NCI-H1092 (cell line): ENCODE measurements at regions not wholly inside any gene's neighbourhood (a gene's known extent, or its start where the extent isn't known, plus 50 kb on each side); places are given as distances from the start of the nearest gene placed in this dataset.

Experiments
- DNase-seq: peaks from one replicate; lab custom pipeline; 2025; lab: John Stamatoyannopoulos, UW

GRCh38 chr9:7394002-7394774 is 405.4 kb downstream of the DMAC1 start:
- DNase-seq = no peak

GRCh38 chr9:7392148-7392547 is 407.4 kb downstream of the DMAC1 start:
- no peak for DNase-seq

- DNase-seq = no peak
Observed at GRCh38 chr9:7388755-7389154, 410.8 kb downstream of the DMAC1 start.

GRCh38 chr9:7387840-7388239 is 411.7 kb downstream of the DMAC1 start:
- no peak for DNase-seq

GRCh38 chr9:7382304-7382703 is 417.3 kb downstream of the DMAC1 start:
- DNase-seq = no peak

GRCh38 chr9:7377489-7377888 is 422.1 kb downstream of the DMAC1 start:
- DNase-seq = no peak

- no peak for DNase-seq
Observed at GRCh38 chr9:7376833-7377232, 422.7 kb downstream of the DMAC1 start.

GRCh38 chr9:7376213-7376612 is 423.4 kb downstream of the DMAC1 start:
- no peak for DNase-seq

GRCh38 chr9:7375013-7375511 is 424.5 kb downstream of the DMAC1 start:
- DNase-seq = peak; percentile 82

- DNase-seq = no peak
Observed at GRCh38 chr9:7370988-7371387, 428.6 kb downstream of the DMAC1 start.

GRCh38 chr9:7370381-7370780 is 429.2 kb downstream of the DMAC1 start:
- no peak for DNase-seq

- DNase-seq = no peak
Observed at GRCh38 chr9:7369384-7369821, 430.2 kb downstream of the DMAC1 start.

- DNase-seq = no peak
Observed at GRCh38 chr9:7368410-7369292, 430.9 kb downstream of the DMAC1 start.

GRCh38 chr9:7367726-7368125 is 431.9 kb downstream of the DMAC1 start:
- no peak for DNase-seq

- DNase-seq = no peak
Observed at GRCh38 chr9:7366121-7366520, 433.5 kb downstream of the DMAC1 start.

GRCh38 chr9:7363777-7364477 is 435.7 kb downstream of the DMAC1 start:
- DNase-seq = no peak

- DNase-seq = no peak
Observed at GRCh38 chr9:7360513-7360912, 439.1 kb downstream of the DMAC1 start.

- DNase-seq = no peak
Observed at GRCh38 chr9:7358876-7359275, 440.7 kb downstream of the DMAC1 start.

- no peak for DNase-seq
Observed at GRCh38 chr9:7354704-7355103, 444.9 kb downstream of the DMAC1 start.

- DNase-seq = no peak
Observed at GRCh38 chr9:7348692-7349091, 450.9 kb downstream of the DMAC1 start.

GRCh38 chr9:7347556-7347955 is 452.0 kb downstream of the DMAC1 start:
- DNase-seq = no peak

- no peak for DNase-seq
Observed at GRCh38 chr9:7346144-7346543, 453.4 kb downstream of the DMAC1 start.
